ENCODE measurements at regions not wholly inside any gene's neighbourhood (a gene's known extent, or its start where the extent isn't known, plus 50 kb on each side); places are given as distances from the start of the nearest gene placed in this dataset.

GRCh38 chr17:71978435-71978834 is 142.4 kb upstream of the SOX9 start:
- H3K9me3 ChIP-seq = no peaks in the 10 kb centered on the region
- H3K4me3 ChIP-seq = no peak overlapping the region
- WGBS, 5 donors = 63 to 78% (median 68%) methylated on average over 5 of the region's 5 CpGs
- H3K27ac ChIP-seq = no peak overlapping the region
- H3K4me1 ChIP-seq = peaks cover 0 to 13% (median 7%) of the 10 kb centered on the region in 4 donors
- intact Hi-C loops (cut with DNase I; ENCODE audit: low total_unique reads) = no loop called here
- H3K36me3 ChIP-seq = no peaks in the 10 kb centered on the region
- no peak for TF ChIP-seq CTCF (IDR thresholded peaks at IDR 0.05)
- TF ChIP-seq EP300 (IDR thresholded peaks at IDR 0.05) = no peak
- no peak for TF ChIP-seq POLR2A (IDR thresholded peaks at IDR 0.05)
- TF ChIP-seq POLR2AphosphoS5 (IDR thresholded peaks at IDR 0.05) = no peak
- no peaks in the 10 kb centered on the region for H3K27me3 ChIP-seq
- no peak for DNase-seq

GRCh38 chr17:71980171-71980570 is 140.6 kb upstream of the SOX9 start:
- Histone ChIP-seq H3K4me3 (no peak overlapping the region), H3K9me3 (no peaks in the 10 kb centered on the region), H3K36me3 (no peaks in the 10 kb centered on the region), H3K4me1 (peaks cover 0 to 4% (median 1%) of the 10 kb centered on the region in 4 donors), H3K27me3 (no peaks in the 10 kb centered on the region), H3K27ac (no peak overlapping the region)
- intact Hi-C loops (cut with DNase I; ENCODE audit: low total_unique reads) = no loop called here
- DNase-seq = no peak
- TF ChIP-seq POLR2A (IDR thresholded peaks at IDR 0.05) (no peak), EP300 (IDR thresholded peaks at IDR 0.05) (no peak), CTCF (IDR thresholded peaks at IDR 0.05) (no peak), POLR2AphosphoS5 (IDR thresholded peaks at IDR 0.05) (no peak)

- Histone ChIP-seq H3K27me3 (no peaks in the 10 kb centered on the region), H3K4me1 (no peaks in the 10 kb centered on the region), H3K36me3 (no peaks in the 10 kb centered on the region), H3K27ac (no peak overlapping the region), H3K9me3 (no peaks in the 10 kb centered on the region), H3K4me3 (no peak overlapping the region)
- no peak for DNase-seq
- WGBS, 5 donors = 63 to 83% (median 78%) methylated on average over 3 of the region's 3 CpGs
- TF ChIP-seq CTCF (IDR thresholded peaks at IDR 0.05) = no peak
- TF ChIP-seq EP300 (IDR thresholded peaks at IDR 0.05) = no peak
- TF ChIP-seq POLR2A (IDR thresholded peaks at IDR 0.05) = no peak
- TF ChIP-seq POLR2AphosphoS5 (IDR thresholded peaks at IDR 0.05) = no peak
- intact Hi-C loops (cut with DNase I; ENCODE audit: low total_unique reads) = no loop called here
Observed at GRCh38 chr17:71983828-71984227, 137.0 kb upstream of the SOX9 start.

- Histone ChIP-seq H3K36me3 (no peaks in the 10 kb centered on the region), H3K4me1 (no peaks in the 10 kb centered on the region), H3K9me3 (no peaks in the 10 kb centered on the region), H3K27ac (no peak overlapping the region), H3K4me3 (no peak overlapping the region), H3K27me3 (no peaks in the 10 kb centered on the region)
- TF ChIP-seq POLR2A (IDR thresholded peaks at IDR 0.05) = no peak
- TF ChIP-seq POLR2AphosphoS5 (IDR thresholded peaks at IDR 0.05) = no peak
- no peak for TF ChIP-seq CTCF (IDR thresholded peaks at IDR 0.05)
- TF ChIP-seq EP300 (IDR thresholded peaks at IDR 0.05) = no peak
- WGBS, 5 donors = 59 to 83% (median 73%) methylated on average over 3 of the region's 3 CpGs
- DNase-seq = no peak
- intact Hi-C loops (cut with DNase I; ENCODE audit: low total_unique reads) = no loop called here
Observed at GRCh38 chr17:71985111-71986039, 135.4 kb upstream of the SOX9 start.

All from stomach (tissue), 8 donors.